Mononuclear cell (primary cell): ENCODE measurements at regions not wholly inside any gene's neighbourhood (a gene's known extent, or its start where the extent isn't known, plus 50 kb on each side); places are given as distances from the start of the nearest gene placed in this dataset.

Experiments used
- H3K27me3 ChIP-seq: 2 replicates; pipeline ENCODE4 v1.6.0; 2011; ENCODE audit warnings: low read length, control low read depth; ENCODE audit not compliant: insufficient read depth
- H3K4me1 ChIP-seq: 2 replicates; pipeline ENCODE4 v1.5.1; 2011; ENCODE audit warnings: mild to moderate bottlenecking, low read length, control low read depth; ENCODE audit not compliant: insufficient read depth
- H3K4me3 ChIP-seq: 2 replicates; pipeline ENCODE4 v1.5.1; 2011; ENCODE audit warnings: mild to moderate bottlenecking, low read length, moderate library complexity
- H3K9me3 ChIP-seq: 2 replicates; pipeline ENCODE4 v1.5.1; 2011; ENCODE audit warnings: low read depth, mild to moderate bottlenecking, control low read depth, low read length

- H3K27me3 ChIP-seq = no peaks in the 10 kb centered on the region
- H3K4me1 ChIP-seq = no peaks in the 10 kb centered on the region
- H3K4me3 ChIP-seq = no peak overlapping the region
- no peaks in the 10 kb centered on the region for H3K9me3 ChIP-seq
Measured at GRCh38 chr3:41041462-41041861, 157.8 kb upstream of the CTNNB1 start.

DNA sequence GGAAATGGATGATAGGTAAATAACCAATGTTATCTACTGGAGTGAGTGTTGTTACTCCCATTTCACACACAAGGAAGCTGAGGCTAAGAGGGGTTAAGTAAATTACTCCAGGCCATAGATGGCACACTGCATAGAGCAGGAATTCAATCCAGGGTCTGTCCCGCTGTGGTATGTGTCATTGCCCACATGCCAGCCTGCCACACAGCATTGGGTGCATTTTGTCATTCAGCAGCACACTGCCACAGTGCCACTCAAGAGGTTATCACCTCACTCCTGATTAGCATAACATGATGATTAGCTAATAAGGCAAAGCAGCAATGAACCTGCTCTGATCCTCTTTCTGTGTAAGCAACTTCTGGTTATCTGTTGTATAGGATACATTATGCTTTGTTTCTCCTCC lies 157.4 kb upstream of the CTNNB1 start:
- no peaks in the 10 kb centered on the region for H3K4me1 ChIP-seq
- no peak overlapping the region for H3K4me3 ChIP-seq
- no peaks in the 10 kb centered on the region for H3K9me3 ChIP-seq
- no peaks in the 10 kb centered on the region for H3K27me3 ChIP-seq

DNA sequence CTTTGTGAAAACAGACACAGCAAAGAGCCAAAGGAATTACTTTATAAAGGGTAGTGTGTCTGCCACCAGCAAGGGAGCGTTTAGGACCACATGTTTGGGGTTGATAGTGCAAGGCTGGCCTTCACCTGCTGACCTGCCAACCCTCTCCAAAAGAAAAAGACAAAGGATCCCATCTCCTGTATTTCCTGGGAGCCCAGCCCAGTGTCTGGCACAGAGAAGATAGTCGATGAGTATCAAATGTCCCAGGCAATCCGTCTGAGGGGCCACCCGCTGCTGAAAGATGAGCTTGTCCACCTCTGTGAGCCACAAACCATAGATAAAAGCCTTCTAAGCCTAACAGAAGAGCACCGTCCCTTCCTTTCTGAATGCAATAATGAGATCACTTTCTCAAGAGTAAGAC lies 154.8 kb upstream of the CTNNB1 start:
- Histone ChIP-seq H3K4me3 (no peak overlapping the region), H3K4me1 (no peaks in the 10 kb centered on the region), H3K27me3 (no peaks in the 10 kb centered on the region), H3K9me3 (no peaks in the 10 kb centered on the region)

DNA sequence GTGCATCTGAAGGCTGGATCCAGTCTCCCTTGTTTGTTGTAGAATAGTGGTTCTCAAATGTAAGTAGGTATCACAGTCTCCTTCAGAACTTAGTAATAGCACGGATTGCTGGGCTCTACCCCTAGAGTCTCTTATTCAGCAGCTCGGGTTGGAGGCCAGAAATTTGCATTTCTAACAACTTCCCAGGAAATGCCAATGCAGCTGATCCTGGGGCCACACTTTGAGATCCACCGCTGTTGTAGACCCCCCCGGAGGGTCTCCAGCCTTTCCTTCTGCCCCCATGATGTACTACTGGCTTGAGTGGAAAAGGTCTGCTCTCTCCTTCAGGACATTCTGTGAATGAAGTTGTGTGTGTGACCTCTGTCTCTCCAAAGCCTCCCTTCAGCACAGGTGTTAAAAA lies 153.8 kb upstream of the CTNNB1 start:
- Histone ChIP-seq H3K4me1 (no peaks in the 10 kb centered on the region), H3K27me3 (no peaks in the 10 kb centered on the region), H3K4me3 (no peak overlapping the region), H3K9me3 (no peaks in the 10 kb centered on the region)

GRCh38 chr3:41050144-41050543 lies 149.2 kb upstream of the CTNNB1 start:
- no peaks in the 10 kb centered on the region for H3K4me1 ChIP-seq
- H3K9me3 ChIP-seq = no peaks in the 10 kb centered on the region
- H3K4me3 ChIP-seq = no peak overlapping the region
- H3K27me3 ChIP-seq = no peaks in the 10 kb centered on the region

GRCh38 chr3:41053220-41053619 lies 146.1 kb upstream of the CTNNB1 start:
- H3K27me3 ChIP-seq = no peaks in the 10 kb centered on the region
- no peaks in the 10 kb centered on the region for H3K4me1 ChIP-seq
- H3K9me3 ChIP-seq = no peaks in the 10 kb centered on the region
- no peak overlapping the region for H3K4me3 ChIP-seq

GRCh38 chr3:41060106-41060505 lies 139.2 kb upstream of the CTNNB1 start:
- Histone ChIP-seq H3K9me3 (no peaks in the 10 kb centered on the region), H3K4me3 (no peak overlapping the region), H3K4me1 (no peaks in the 10 kb centered on the region)

GRCh38 chr3:41064070-41064469 lies 135.2 kb upstream of the CTNNB1 start:
- Histone ChIP-seq H3K4me1 (no peaks in the 10 kb centered on the region), H3K9me3 (no peaks in the 10 kb centered on the region), H3K27me3 (no peaks in the 10 kb centered on the region), H3K4me3 (no peak overlapping the region)

More at GRCh38 chr3:41060106-41060505, 139.2 kb upstream of the CTNNB1 start:
- no peaks in the 10 kb centered on the region for H3K27me3 ChIP-seq

- Histone ChIP-seq H3K27me3 (no peaks in the 10 kb centered on the region), H3K4me1 (no peaks in the 10 kb centered on the region), H3K9me3 (no peaks in the 10 kb centered on the region), H3K4me3 (no peak overlapping the region)
Measured at GRCh38 chr3:41064526-41064925, 134.8 kb upstream of the CTNNB1 start.

DNA sequence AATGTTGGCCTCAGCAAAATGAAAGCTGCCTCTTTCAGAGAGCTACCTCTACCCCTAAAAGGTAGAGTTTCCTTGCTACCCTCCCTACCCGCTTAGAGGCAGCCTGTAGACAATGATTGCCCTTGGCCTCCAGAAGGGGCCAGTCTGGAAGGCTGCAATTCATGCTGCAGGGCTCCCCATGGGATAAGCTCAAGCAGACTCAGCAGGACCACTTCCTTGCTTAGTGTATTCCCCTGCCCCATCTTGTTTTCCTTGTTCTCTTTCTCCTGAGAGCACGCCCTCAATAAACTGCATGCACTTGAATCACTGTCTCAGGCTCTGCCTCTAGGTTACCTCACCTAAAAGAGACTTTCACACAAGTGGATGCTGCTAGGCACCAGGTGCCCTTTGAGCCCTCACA lies 134.0 kb upstream of the CTNNB1 start:
- H3K4me1 ChIP-seq = no peaks in the 10 kb centered on the region
- H3K4me3 ChIP-seq = no peak overlapping the region
- H3K9me3 ChIP-seq = no peaks in the 10 kb centered on the region
- no peaks in the 10 kb centered on the region for H3K27me3 ChIP-seq

DNA sequence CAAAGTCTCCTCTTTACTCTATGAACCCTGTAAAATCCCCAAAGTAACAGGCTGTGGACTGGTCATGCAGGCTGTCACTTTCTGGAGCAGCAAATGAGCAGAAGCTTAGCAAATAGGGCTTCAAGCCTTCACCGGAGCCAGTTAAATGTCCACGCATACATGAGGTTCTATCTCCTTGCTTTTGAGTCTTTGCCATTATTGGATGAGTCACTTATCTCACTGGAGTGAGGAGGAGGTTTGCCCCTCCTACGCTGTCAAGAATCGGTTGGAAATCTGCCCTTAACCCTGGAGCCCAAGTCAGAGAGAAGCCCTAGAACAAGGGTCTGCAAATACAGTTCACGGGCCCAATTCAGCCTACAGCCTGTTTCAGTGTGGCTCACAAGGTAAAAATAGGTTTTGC lies 126.1 kb upstream of the CTNNB1 start:
- Histone ChIP-seq H3K4me3 (no peak overlapping the region), H3K27me3 (no peaks in the 10 kb centered on the region), H3K4me1 (no peaks in the 10 kb centered on the region), H3K9me3 (no peaks in the 10 kb centered on the region)

DNA sequence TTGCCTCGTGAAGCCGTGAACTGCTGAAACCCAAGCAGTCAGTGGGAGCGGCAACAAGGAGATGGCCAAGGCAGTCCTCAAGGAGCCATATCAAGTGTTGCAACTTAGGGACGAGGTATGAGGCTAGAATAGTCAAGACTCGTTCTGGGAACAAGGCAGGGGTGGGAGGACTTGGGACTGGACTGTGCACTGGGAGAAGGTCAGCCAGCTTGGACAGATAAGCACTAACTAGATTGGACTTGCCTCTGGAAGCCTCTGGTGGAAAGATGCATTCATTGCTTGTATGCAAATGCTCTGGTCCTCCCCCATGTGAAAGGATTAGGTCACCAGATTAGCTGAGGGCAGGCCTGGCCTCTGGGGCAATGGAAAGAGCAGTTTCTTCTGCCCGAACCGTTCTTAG lies 123.3 kb upstream of the CTNNB1 start:
- H3K4me3 ChIP-seq = no peak overlapping the region
- no peaks in the 10 kb centered on the region for H3K4me1 ChIP-seq
- no peaks in the 10 kb centered on the region for H3K27me3 ChIP-seq
- no peaks in the 10 kb centered on the region for H3K9me3 ChIP-seq

DNA sequence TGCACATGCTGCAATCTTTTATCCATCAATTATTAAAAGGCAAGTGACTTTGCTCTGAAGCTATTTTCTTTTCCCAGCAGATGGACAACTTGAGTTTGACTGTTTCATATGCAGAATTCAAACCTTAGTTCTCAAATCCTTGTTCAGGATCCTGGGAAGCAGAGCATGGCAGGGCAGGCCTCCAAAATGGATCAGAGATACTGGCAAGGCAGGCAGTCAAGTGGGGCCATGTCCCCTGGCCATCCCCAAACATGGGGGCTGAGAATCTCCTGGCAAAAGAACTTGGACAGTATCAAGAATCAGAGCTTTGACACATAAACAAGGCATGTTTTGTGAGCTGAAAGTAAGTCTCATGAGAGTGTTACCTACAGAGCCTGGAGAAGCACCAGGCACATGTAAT lies 122.9 kb upstream of the CTNNB1 start:
- H3K4me3 ChIP-seq = no peak overlapping the region
- no peaks in the 10 kb centered on the region for H3K4me1 ChIP-seq
- no peaks in the 10 kb centered on the region for H3K27me3 ChIP-seq
- no peaks in the 10 kb centered on the region for H3K9me3 ChIP-seq

DNA sequence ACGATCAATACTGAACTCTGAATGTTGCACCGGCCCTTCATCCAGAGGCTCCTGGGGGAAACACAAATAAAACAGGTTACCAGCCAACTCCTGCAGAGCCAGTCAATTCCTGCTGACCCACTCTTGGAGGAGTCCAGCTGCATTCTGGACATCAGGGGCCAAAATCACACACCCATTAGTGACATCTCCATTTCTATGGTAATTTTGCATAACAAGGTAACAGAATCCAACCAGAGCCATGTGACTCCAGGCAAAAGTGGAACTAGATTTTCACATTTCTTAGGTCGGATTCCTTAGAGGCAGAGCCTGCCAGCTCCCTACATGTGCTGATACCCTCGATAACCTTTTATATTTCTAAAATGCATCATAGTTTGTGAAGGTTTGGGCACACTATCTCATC lies 119.2 kb upstream of the CTNNB1 start:
- Histone ChIP-seq H3K27me3 (no peaks in the 10 kb centered on the region), H3K4me3 (no peak overlapping the region), H3K9me3 (no peaks in the 10 kb centered on the region), H3K4me1 (no peaks in the 10 kb centered on the region)

DNA sequence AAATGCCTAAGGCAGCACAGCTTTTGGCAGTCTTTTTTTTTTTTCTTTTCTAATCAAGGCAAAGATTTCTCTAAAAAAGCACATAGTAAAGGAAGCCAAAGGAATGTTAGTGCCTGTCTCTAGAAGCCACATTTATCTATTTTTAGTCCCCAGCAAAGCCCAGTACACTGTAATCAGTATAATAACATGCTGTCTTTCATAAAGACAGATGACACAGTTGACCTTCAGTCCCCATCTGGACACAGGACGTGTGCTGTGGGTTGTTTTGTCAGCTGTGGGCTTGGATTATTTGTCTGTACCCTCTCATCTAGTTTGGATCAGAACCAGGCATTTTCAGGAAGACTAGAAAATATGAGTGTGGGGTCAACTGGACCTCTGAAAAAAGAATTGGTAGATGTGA lies 110.4 kb upstream of the CTNNB1 start:
- Histone ChIP-seq H3K9me3 (no peaks in the 10 kb centered on the region), H3K4me1 (no peaks in the 10 kb centered on the region), H3K27me3 (no peaks in the 10 kb centered on the region), H3K4me3 (no peak overlapping the region)

- Histone ChIP-seq H3K9me3 (no peaks in the 10 kb centered on the region), H3K4me1 (no peaks in the 10 kb centered on the region), H3K27me3 (no peaks in the 10 kb centered on the region), H3K4me3 (no peak overlapping the region)
Measured at GRCh38 chr3:41089566-41089965, 109.7 kb upstream of the CTNNB1 start.

DNA sequence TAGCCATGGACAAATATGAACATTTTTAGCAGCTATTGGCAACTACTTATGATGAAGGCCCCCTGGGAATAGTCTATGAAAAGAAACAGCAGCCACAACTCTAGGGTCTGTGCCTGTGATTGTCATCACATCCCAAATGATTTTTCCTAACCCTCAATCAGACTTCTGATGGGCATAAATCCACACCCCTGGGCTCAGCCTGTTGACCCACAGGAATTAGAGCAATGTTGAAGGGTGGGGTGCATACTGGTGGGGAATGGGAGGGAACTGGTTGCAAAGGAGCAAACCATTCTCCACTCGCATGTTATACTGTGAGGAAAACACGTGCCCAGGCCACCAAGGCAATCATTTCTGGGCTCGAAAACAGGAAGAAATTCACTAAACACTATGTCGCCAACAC lies 106.5 kb upstream of the CTNNB1 start:
- H3K9me3 ChIP-seq = no peaks in the 10 kb centered on the region
- no peak overlapping the region for H3K4me3 ChIP-seq
- no peaks in the 10 kb centered on the region for H3K4me1 ChIP-seq

More for the DNA sequence above, 106.5 kb upstream of the CTNNB1 start:
- H3K27me3 ChIP-seq = no peaks in the 10 kb centered on the region
